GM19468 (cell line): ENCODE measurements at regions not wholly inside any gene's neighbourhood (a gene's known extent, or its start where the extent isn't known, plus 50 kb on each side); places are given as distances from the start of the nearest gene placed in this dataset.

ENCODE experiments used
- ATAC-seq: cut with Tn5 transposase; IDR thresholded peaks from one replicate; pipeline ENCODE4 v1.9.1; 2021; ENCODE audit warnings: mild to moderate bottlenecking, moderate library complexity, moderate number of reproducible peaks; ENCODE audit not compliant: unreplicated experiment; ENCODE audit errors: extremely low read depth

DNA sequence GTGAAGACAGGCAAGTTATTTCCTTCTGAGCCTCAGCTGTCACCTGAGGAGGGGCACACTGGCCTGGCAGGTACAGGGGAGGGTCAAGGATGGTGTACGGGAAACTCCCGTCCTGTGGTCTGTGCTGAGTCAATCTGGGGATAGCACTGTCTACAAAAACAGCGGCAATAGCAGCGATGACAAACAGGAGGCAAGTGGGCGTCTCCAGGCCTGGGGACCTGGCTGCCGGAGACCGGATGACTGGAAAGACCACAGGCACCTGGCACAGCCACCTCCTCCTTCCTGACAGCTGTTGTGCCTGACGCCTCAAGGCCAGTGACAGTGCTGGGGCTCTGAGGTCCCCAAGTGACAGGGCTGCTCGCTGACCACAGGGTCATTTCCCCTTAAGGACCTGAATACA lies 202.1 kb upstream of the HS6ST1 start:
- no peak for ATAC-seq

DNA sequence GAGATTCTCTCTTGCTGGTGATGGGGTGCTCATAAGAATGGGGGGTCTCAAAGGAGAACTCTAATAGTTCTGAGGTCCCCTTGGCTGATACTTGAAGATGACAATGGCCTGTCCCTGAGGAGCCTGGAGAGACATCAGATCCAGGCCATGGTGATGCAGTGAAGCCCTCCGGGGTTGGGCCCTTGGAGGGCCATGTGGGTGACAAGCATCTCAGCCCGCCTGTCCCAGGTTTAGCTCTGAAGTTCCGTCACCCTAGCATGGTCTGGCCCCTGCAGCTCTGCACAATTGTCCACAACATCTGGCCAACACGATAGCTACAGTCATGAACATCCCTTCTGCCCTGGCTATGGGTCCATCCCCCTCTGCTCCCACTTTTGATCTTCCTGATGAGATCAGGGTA lies 202.8 kb upstream of the HS6ST1 start:
- ATAC-seq, result no peak

DNA sequence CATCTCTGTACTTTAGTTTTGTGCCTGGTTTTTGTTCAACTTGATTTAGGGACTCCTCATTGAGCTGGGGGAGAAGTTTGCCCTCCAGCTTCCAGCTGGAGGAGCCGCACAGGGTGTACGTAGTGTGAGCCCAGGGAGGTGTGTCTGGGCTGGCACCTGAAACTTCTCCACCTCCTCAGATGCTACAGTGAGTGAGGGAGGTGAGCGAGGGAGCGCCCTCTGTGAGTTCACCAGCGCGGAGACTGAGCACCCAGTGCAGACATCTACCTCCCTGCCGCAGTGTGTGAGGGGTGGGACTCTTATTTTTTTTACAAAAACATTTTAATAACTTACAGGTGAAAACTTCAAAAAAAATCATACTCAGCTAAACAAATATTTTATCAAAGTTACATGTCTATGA lies 204.2 kb upstream of the HS6ST1 start:
- ATAC-seq, result no peak

DNA sequence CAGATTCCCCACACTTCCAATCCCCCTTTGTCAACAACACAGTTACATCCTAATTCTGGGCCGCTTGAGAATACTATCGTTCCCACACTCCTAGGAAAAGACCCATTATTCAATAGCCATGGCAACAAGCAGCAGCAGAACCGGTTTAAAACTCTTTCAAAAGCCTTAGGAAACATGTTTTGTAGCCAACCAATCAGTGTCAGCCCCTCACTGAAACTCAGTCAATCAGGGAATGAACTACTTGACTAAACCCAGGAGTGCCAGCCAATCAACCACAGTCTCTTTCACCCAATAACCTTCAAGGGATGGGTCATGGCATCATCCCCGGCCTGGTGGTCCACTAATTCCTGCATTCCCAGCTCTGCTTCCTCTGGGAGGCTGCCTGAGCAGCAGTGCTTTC lies 204.8 kb upstream of the HS6ST1 start:
- ATAC-seq, result no peak

DNA sequence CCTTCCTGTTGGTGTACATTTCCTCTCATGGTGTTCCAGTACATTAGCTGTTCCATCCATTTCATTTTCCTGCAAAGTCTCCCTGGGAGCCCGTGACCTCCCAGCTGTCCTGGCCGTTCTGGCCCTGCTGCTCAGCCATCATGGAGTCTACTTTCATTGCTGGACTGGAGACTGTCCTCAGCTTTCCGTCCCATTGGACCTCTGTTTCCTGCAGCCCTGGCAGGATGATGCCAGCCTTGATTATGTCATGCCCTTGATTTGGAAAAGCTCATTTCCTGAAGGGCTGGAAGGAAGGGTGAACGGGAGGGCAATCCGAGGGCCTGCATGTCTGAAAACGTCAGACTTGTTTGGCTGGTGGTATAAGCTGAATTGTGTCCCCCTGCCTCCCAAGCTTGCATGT lies 205.5 kb upstream of the HS6ST1 start:
- no peak for ATAC-seq

DNA sequence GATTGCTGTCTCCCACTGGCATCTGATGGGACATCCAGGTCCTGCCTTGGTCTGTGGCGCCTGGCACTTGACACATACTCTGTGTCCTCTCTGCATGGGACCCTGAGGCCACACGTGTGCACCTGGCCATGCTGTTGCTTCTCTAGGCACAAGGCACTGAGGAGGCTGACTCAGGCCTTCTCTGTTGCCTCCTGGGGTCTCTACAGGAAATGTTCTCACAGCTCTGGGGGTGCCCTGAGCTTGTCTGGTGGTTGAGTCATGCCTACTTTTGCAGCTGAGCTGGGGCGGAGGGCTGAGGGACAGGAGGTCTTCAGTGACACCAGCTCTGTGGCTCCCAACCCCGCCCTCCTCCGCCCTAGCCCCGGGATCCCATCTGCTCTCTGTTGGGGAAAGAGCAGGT lies 207.0 kb upstream of the HS6ST1 start:
- no peak for ATAC-seq

DNA sequence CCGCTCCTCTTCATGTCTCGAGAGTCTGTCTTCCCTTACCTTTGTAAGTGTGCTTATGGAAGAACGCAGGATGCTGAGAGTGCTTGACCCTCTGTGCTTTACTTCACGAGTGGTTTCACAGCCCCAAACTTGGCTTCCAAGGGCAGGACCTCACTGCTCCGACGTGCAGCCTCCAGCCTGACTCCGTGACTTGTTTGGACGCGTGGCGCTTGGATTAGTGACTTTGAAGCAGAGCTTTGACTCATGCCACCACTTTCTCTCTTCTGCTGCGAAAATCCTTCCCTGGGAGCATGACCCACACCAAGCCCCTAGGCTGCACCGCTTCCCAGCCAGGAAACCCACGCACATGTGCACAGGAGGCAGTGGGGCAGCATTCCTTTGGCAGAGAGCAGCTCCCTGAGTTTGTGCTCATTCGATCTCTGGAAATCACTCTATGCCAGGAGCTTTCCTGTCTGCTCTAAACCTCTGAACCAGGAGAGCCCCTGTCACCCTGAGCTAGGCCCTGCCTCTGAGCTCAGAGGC lies 207.8 kb upstream of the HS6ST1 start:
- ATAC-seq, result no peak

DNA sequence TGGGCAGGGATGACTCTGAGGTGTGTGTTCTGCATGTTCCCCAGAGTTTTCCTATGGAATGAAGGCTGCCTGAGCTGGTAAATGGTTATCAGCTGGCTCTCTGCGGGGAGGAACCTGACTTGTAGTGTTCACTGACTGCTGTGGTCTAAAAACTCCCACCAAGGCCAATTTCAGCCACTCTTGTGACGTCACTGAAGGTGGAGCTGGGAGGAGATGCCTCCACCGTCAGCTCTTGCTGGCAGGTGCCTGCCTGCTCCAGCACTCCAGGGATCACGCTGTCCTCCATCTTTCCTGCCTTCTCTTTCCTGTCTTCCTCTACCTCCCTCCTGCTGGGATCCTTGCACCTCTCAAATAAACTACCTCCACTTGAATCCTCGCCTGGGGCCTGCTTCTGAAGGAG lies 209.5 kb upstream of the HS6ST1 start:
- ATAC-seq, result no peak

DNA sequence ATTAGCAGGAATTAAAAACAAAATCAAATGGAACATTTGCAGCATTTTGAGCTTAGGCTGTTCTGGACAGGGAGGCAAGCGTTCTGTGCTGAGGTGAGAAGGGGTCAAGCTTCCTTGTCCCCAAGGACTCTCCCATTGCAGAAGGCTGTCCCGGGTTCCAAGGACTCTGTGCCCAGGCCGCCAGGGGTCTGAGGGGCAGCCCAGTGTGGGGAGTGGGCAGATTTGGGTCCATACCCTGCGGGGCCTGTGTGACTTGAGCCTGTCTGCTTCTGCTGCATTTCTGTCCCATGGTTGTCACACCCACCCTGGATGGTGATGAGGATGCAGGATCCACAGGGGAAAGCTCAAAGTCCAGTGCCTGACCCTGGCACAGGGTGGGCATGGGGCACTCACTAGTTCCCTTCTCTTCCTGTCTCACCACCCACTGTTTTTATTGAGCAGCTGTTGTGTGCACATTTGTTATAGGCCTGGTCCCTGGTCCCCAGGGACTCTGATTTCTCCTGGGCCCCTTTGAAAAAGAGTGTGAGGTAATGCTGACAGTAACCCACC lies 211.4 kb upstream of the HS6ST1 start:
- ATAC-seq, result no peak

DNA sequence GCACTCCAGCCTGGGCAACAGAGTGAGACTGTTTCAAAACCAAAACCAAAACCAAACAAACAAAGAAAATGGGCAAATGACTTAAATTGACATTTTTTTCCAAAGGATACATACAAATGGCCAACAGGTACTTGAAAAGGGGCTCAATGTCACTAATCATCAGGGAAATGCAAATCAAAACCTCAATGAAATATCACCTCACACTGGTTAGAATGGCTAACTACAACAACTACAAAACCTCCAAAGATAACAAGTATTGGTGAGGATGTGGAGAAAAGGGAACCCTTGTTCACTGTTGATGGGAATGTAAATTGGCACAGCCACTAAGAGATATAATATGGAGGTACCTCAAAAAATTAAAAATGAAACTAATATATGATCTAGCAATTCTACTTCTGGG lies 213.2 kb upstream of the HS6ST1 start:
- ATAC-seq, result no peak

DNA sequence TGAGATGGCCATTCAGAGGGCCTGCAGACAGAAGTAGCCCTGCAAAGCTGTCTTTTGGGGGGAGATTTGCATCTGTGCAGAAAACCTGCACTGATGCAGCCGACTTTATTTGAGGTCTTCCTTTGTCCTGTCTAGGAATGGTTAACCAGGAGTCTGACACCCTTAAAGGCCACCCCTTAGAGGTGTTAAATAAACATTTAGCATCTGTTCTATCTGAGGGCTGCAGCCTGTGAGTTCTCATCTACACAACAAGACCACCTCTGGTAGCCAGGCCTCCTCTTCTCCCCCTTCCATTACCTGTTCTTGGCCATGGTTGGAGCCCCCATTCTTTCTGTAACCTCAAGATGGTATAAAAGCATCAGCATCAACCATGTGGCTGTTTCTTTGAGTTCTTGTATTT lies 214.4 kb upstream of the HS6ST1 start:
- no peak for ATAC-seq

DNA sequence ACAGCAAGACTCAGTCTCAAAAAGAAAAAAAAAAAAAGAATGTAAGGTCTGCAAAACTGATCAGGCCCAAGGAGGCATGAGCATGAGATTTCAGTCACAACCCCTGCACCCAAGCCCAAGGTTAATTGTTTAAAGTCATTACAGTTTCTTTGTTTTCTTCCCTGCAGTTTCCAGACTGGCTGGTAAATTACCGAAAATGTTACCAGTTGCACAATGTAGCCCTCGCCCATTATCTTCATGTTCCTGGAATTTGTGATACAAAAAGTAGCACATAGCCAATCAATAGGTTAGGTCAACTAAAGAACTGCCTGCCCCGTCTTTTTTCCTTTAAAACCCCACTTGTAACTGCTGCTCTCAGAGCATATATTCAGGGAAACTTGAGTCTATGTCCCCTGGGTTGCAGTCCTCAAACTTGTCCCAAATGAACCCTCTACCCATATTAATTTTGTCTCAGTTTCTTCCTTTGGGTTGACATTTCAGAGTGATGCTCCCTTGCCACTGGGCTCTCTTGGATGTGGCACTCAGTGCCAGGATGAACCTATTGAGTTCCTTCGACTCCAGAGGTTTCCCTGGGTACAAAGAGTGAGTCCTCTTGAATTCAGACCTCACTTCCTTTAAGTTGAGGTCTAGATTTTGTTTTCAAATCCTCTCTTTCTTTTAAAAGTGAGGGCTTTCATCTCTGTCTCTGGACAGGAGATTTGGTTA lies 216.2 kb upstream of the HS6ST1 start:
- no peak for ATAC-seq

DNA sequence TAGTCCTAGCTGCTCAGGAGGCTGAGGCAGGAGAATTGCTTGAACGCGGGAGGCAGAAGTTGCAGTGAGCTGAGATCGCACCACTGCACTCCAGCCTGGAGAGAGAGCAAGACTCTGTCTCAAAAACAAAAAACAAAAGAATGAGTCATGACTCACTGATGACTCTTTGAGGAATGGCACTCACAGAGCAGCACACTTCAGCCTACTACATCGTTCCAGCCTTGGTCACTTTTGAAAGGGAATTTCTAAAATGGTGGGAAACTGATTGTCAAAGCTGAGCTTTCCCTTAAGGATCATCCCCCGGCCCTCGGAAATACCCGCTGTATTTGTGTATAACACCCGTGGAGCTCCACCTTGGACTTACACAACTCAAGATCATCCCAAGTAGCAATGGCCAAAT lies 217.3 kb upstream of the HS6ST1 start:
- ATAC-seq, result no peak

DNA sequence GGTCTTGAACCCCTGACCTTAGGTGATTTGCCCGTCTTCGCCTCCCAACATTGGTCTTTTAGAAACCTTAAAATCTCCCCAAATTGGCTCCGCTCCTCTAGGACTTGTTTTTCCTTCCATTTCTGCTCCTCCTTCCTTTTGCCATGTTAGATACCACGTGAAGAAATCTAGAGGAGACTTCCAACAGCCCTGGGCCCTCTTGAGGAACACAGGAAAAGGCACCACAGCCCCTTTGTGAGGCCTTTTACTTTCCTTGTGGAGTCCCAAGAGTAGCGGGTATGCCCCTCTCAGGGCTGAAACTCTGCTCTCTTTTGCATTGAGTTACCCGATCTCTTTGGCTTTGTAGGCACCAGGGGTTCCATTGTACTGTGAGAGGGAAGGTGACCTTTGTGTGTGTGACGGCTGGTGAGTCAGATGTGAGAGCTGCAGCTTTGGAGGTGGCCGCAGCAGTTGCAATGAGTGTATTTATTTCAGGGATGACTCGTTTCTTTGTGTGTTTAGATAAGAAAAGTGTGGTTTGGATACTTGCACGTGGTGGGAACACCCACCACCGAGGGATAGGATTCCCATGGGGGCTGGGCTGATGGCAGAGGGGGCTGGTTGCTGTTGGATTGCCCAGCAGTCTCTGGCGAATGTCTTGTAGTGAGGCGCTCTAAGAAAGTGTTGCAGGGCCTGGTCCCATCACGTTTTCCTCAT lies 218.4 kb upstream of the HS6ST1 start:
- ATAC-seq, result no peak

DNA sequence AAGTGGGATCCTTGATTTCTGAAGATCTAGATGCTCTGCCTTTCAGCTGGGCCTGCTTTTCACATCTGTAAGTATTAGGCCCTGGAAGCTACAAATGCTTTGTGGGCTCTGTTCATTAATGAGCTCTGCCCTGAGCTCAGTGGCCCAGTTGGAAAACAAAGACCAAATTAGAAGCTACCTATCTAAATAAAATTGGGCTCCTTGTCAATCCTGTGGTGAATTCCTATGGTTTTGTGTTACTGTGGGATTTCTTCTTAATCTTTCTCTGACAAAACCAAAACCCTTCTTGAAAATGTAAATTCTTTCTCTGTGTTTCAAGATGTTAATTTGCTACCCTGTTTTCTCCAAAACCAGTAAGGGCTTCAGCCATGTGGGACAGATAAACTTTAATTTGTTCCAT lies 219.0 kb upstream of the HS6ST1 start:
- ATAC-seq, result no peak

DNA sequence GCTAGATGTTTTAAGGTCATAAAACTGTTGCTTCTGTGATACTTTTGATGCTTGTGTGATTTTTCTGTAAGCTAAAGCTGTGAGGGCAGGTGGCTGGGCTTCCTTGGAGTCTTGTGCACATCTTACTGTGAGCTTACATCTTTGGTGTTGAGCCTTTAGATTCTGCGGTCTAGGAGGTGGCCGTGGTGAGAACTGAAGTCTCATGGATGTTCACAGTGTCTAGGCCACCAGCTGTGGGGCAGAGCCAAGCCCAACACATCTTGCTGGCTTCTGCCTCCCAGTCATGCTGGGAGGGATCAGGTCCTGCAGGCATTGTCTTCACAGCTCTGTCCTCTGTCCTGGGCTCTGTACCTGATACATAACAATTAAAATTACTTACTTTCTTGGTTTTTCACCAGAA lies 219.7 kb upstream of the HS6ST1 start:
- no peak for ATAC-seq

DNA sequence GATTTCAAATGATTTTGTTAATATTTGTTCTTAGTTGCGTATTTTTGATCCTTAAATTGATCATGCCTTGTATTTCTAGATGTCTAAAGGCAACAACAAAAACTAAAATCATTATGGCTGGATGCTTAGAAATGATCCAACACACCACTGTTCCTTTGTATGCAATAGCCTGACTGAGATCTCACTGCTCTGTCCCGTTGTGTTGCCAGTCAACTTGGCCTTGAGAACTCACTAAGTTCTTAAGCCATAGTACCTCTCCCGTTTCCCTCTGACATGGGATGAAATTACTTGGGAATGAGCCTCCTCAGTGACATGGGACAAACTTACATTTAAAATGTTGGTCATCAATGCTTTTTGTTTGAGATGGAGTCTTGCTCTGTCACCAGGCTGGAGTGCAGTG lies 222.0 kb upstream of the HS6ST1 start:
- no peak for ATAC-seq

DNA sequence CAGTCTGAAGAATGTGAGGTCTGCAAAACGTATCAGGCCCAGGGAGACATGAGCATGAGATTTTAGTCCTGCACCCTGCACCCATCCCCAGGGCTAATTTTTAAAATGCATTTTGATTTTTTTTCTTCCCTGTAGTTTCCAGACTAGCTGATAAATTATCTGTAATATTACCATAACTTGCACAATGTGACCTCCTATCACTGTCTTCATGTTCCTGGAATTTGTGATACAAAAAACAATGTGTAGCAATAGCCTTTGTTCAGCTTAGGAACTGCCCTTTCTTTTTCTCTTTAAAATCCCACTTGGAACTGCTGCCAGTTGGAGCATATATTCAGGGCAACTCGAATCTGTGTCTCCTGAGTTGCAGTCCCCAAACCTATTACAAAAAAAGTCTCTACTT lies 222.8 kb upstream of the HS6ST1 start:
- no peak for ATAC-seq

DNA sequence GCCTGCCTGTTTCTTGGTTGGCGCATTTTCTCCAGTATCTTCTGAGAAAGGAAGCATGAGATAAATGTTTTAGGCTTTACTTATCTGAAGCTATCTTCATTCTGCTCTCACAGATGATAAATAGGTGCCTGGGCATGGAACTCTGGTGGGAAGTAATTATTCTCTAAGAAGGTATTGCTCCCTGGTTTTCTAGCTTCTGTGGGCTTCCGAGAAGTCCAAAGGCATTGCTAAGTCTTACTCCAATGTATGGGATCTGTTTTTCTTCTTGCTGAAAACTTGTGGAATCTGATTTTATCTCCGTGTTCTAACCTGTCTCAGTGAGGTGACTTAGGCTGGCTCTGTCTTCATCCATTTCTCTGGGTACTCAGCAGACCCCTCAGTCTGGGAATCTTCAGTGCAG lies 224.4 kb upstream of the HS6ST1 start:
- ATAC-seq, result no peak

DNA sequence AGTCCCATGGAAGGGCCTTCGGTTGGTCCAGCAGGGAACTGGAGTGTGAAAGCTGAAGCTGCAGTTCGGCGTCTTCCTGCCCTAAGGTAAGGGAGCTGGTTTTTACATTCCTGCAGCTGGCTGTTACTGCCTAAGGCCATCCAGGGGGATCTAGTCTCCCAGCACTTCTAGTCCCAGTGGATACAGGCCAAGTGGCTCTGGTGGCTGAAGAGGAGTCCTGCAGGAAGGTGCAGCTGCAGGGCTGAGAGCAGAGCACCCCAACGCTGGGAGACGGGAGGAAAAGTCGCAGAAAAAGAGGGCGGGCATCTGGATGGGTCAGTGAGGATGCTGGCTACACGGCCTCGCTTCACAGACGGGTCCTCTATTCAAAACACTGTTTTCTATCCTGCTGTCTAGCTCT lies 225.0 kb upstream of the HS6ST1 start:
- no peak for ATAC-seq

DNA sequence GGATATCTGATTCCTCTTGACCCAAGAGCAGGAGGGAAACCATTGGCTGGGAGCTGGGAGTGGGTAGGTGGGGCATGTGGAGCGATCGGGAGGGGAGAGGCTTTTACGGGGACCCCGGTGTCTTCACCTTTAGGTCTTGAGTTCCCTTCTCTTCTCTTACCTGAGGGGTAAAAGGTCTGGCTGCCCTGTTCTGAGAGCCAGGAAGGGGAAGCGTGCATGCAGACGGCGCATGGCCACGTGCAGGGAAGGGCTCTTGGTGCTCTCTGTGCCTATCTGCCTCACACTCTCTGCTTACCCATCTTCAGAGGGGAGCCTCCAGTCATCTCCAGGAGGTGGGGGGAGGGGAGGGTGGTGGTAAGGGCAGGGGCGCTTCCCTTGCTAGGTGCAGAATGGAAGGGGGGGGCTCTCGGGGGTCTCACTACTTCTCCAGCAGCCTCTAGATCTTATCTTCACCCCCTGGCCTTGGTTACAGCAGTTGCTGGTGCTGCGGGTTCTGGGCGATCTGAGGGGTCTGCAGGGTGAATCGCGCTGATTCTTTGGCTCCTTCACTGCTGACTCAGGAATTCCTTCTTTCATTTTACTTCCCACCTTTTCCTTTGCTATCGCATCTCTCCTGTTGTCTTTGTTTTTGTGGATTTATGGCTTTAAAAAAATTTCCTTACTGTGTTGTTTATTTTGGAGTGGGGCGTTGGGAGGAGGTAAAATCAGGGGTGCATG lies 225.8 kb upstream of the HS6ST1 start:
- no peak for ATAC-seq
